H9 (cell line): ENCODE measurements at regions not wholly inside any gene's neighbourhood (a gene's known extent, or its start where the extent isn't known, plus 50 kb on each side); places are given as distances from the start of the nearest gene placed in this dataset.

Source experiments
- DNase-seq: peaks from one replicate; pipeline ENCODE4 v3.0.0-alpha.2; 2017
- H2AFZ ChIP-seq: one replicate; pipeline ENCODE4 v1.6.1; 2013; ENCODE audit warnings: mild to moderate bottlenecking, low read length, control low read depth, moderate library complexity
- H2AK5ac ChIP-seq: 2 replicates; pipeline ENCODE4 v1.6.1; 2013; ENCODE audit warnings: low read length, control low read depth, mixed read lengths; ENCODE audit not compliant: insufficient read length
- H2BK120ac ChIP-seq: one replicate; pipeline ENCODE4 v1.6.1; 2013; ENCODE audit warnings: low read depth, mild to moderate bottlenecking, low read length, control low read depth, inconsistent platforms; ENCODE audit not compliant: poor library complexity, severe bottlenecking
- H2BK12ac ChIP-seq: 2 replicates; pipeline ENCODE4 v1.6.1; 2013; ENCODE audit warnings: low read length, control low read depth, mixed read lengths, low read depth; ENCODE audit not compliant: insufficient read length
- H2BK15ac ChIP-seq: 2 replicates; pipeline ENCODE4 v1.6.1; 2013; ENCODE audit warnings: low read depth, low read length, control low read depth
- H2BK20ac ChIP-seq: one replicate; pipeline ENCODE4 v1.6.1; 2013; ENCODE audit warnings: low read depth, mild to moderate bottlenecking, low read length, control low read depth, inconsistent platforms; ENCODE audit not compliant: poor library complexity, severe bottlenecking
- H2BK5ac ChIP-seq: 2 replicates; pipeline ENCODE4 v1.6.1; 2013; ENCODE audit warnings: low read length, control low read depth, mixed read lengths; ENCODE audit not compliant: insufficient read length
- H3K14ac ChIP-seq: 2 replicates; pipeline ENCODE4 v1.6.1; 2013; ENCODE audit warnings: low read length, control low read depth; ENCODE audit not compliant: insufficient read depth
- H3K18ac ChIP-seq: 2 replicates; pipeline ENCODE4 v1.6.1; 2013; ENCODE audit warnings: low read depth, mild to moderate bottlenecking, mixed read lengths, low read length, control low read depth; ENCODE audit not compliant: insufficient read length
- H3K23ac ChIP-seq: 2 replicates; pipeline ENCODE4 v1.6.1; 2013; ENCODE audit warnings: low read length, control low read depth, mixed read lengths, low read depth; ENCODE audit not compliant: insufficient read length
- H3K23me2 ChIP-seq: 2 replicates; pipeline ENCODE4 v1.6.1; 2013; ENCODE audit warnings: low read depth, mild to moderate bottlenecking, mixed read lengths, low read length, control low read depth; ENCODE audit not compliant: insufficient read length, poor library complexity, severe bottlenecking
- H3K27ac ChIP-seq: 2 replicates; pipeline ENCODE4 v1.5.1; 2013; ENCODE audit warnings: low read length, control low read depth, mixed read lengths, low read depth; ENCODE audit not compliant: insufficient read length
- H3K27me3 ChIP-seq: 2 replicates; pipeline ENCODE4 v1.6.1; 2013; ENCODE audit warnings: low read length, control low read depth, inconsistent platforms; ENCODE audit not compliant: insufficient read depth
- H3K4ac ChIP-seq: 2 replicates; pipeline ENCODE4 v1.6.1; 2013; ENCODE audit warnings: low read depth, mild to moderate bottlenecking, control low read depth, inconsistent platforms, low read length, moderate library complexity
- H3K4me1 ChIP-seq: 2 replicates; pipeline ENCODE4 v1.6.1; 2013; ENCODE audit warnings: low read length, control low read depth, inconsistent platforms; ENCODE audit not compliant: insufficient read depth
- H3K4me2 ChIP-seq: 2 replicates; pipeline ENCODE4 v1.6.1; 2013; ENCODE audit warnings: low read length, control low read depth, mixed read lengths; ENCODE audit not compliant: insufficient read length, insufficient read depth
- H3K56ac ChIP-seq: 2 replicates; pipeline ENCODE4 v1.6.1; 2013; ENCODE audit warnings: low read depth, mild to moderate bottlenecking, mixed read lengths, low read length, control low read depth; ENCODE audit not compliant: insufficient read length
- H3K79me1 ChIP-seq: 2 replicates; pipeline ENCODE4 v1.6.1; 2013; ENCODE audit warnings: low read depth, mild to moderate bottlenecking, moderate library complexity, low read length, control low read depth, inconsistent platforms; ENCODE audit not compliant: insufficient read depth, poor library complexity, severe bottlenecking
- H3K79me2 ChIP-seq: 2 replicates; pipeline ENCODE4 v1.6.1; 2013; ENCODE audit warnings: low read length, control low read depth, inconsistent platforms; ENCODE audit not compliant: insufficient read depth
- H3K9ac ChIP-seq: 2 replicates; pipeline ENCODE4 v1.6.1; 2013; ENCODE audit warnings: low read length, control low read depth, mixed read lengths; ENCODE audit not compliant: insufficient read length; ENCODE audit errors: extremely low read depth
- H3K9me3 ChIP-seq: one replicate; pipeline ENCODE4 v1.6.1; 2013; ENCODE audit warnings: low read depth, low read length, inconsistent platforms; ENCODE audit not compliant: control insufficient read depth
- H3T11ph ChIP-seq: one replicate; pipeline ENCODE4 v1.6.1; 2013; ENCODE audit warnings: mild to moderate bottlenecking, low read length, control low read depth, inconsistent platforms
- H4K20me1 ChIP-seq: one replicate; pipeline ENCODE4 v1.6.1; 2013; ENCODE audit not compliant: control insufficient read depth, insufficient read length, insufficient read depth
- H4K5ac ChIP-seq: 2 replicates; pipeline ENCODE4 v1.6.1; 2013; ENCODE audit warnings: low read depth, mild to moderate bottlenecking, mixed read lengths, low read length, control low read depth; ENCODE audit not compliant: insufficient read length
- H4K8ac ChIP-seq: replicated peaks from 2 replicates; pipeline ENCODE4 v1.6.1; 2013; ENCODE audit warnings: low read length, control low read depth, mixed read lengths, low read depth; ENCODE audit not compliant: insufficient read length
- H4K91ac ChIP-seq: 2 replicates; pipeline ENCODE4 v1.6.1; 2013; ENCODE audit warnings: low read depth, mild to moderate bottlenecking, moderate library complexity, mixed read lengths, low read length, control low read depth; ENCODE audit not compliant: insufficient read length
- H3K27ac Mint-ChIP-seq, 3 experiments: 2 replicates in 2 of 3; 3 replicates in 1 of 3; pipeline ENCODE4 v1.8.0; 2020 to 2021; ENCODE audit warnings: mixed read lengths in 3 of 3, mild to moderate bottlenecking in 1 of 3, moderate library complexity in 1 of 3
- H3K27me3 Mint-ChIP-seq: 2 replicates; pipeline ENCODE4 v1.8.0; 2021; ENCODE audit warnings: low read depth, mild to moderate bottlenecking, moderate library complexity, mixed read lengths
- H3K36me3 Mint-ChIP-seq, 3 experiments: 2 replicates in 2 of 3; 3 replicates in 1 of 3; pipeline ENCODE4 v1.8.0; 2020 to 2021; ENCODE audit warnings: low read depth in 3 of 3, mixed read lengths in 3 of 3; ENCODE audit not compliant: insufficient read depth in 1 of 3
- H3K4me1 Mint-ChIP-seq, 2 experiments: 2 replicates each; pipeline ENCODE4 v1.8.0; 2020; ENCODE audit warnings: mixed read lengths in 2 of 2
- H3K4me3 Mint-ChIP-seq, 2 experiments: 2 replicates in 1 of 2; 3 replicates in 1 of 2; pipeline ENCODE4 v1.8.0; 2020 to 2021; ENCODE audit warnings: mild to moderate bottlenecking in 2 of 2, mixed read lengths in 2 of 2, moderate library complexity in 1 of 2
- H3K9me3 Mint-ChIP-seq, 2 experiments: 2 replicates in 1 of 2; 3 replicates in 1 of 2; pipeline ENCODE4 v1.8.0; 2020; ENCODE audit warnings: mild to moderate bottlenecking in 2 of 2, mixed read lengths in 2 of 2, moderate library complexity in 1 of 2
- WGBS: extraction: QIAGEN DNeasy Blood & Tissue Kit; methylation state at CpG from one replicate; pipeline ENCODE4 v1.1.7; 2013; ENCODE audit warnings: missing lambda C conversion rate, low lambda C conversion rate, mixed read lengths; ENCODE audit not compliant: insufficient read length; ENCODE audit errors: extremely low coverage; 5-methylcytosine and 5-hydroxymethylcytosine counted together
- TF ChIP-seq, protein P1 (sequence below): fragments of 200-600 bp; sonication (generic); conservative IDR thresholded peaks from 3 replicates; pipeline ENCODE4 v1.8.0; 2021; ENCODE audit warnings: antibody characterized with exemption, mild to moderate bottlenecking

DNA sequence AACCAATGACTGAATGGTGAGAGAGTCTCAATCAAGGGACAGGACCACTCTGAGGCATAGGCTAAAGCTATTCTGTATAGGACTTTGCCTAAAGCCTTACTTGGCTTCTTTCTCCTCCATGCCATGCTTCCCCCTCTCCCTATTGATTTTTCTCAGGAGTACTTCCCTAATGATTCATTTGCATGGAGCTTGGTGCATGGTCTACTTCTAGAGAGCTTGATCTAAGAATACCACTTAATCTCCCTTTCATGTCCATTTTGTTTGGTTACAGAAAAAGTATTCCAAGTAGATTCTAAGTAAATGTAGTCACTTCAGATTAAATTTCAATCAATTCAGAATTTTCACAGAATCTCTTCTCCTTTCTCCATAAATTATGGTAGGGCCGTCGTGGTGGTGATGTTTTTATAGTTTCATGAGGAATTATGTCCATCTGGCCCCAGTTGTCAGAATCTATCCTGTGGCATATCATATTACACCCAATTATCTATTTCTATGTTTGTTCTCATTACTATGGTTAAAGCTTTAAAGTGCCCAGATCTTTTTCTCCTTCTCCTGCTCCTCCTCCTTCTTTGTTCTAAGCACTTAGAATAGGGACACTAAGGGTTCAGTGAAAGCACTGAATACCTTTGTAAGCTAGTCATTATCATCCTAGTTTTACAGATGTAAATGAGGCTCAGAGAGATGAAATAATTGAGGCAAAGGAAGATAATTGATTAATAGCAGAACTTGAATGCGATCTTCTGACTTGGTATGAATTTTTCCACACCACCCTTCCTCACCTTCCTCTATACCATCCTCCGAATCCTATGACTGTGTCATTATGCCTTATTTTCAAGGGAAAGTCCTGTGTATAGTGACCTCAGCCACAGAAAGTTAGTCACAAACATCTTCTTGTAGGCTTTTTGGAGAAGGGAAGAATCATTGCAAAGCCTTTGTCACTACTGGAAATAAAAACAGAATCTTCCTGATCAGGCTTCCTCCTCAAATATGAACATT lies 85.6 kb upstream of the ZRANB2 start:
- no peak overlapping the region for H2BK20ac ChIP-seq
- H4K91ac ChIP-seq: no peak overlapping the region
- Mint-ChIP-seq H3K4me3 (no peak overlapping the region), H3K27me3 (no peaks in the 10 kb centered on the region), H3K27ac (no peak overlapping the region), H3K9me3 (no peaks in the 10 kb centered on the region), H3K4me1 (no peaks in the 10 kb centered on the region), H3K36me3 (no peaks in the 10 kb centered on the region)
- no peaks in the 10 kb centered on the region for H4K20me1 ChIP-seq
- H3T11ph ChIP-seq: no peak overlapping the region
- no peaks in the 10 kb centered on the region for H3K79me1 ChIP-seq
- no peak overlapping the region for H4K8ac ChIP-seq
- H2BK15ac ChIP-seq: no peak overlapping the region
- H3K79me2 ChIP-seq: no peaks in the 10 kb centered on the region
- no peak overlapping the region for H2AK5ac ChIP-seq
- no peak overlapping the region for H3K18ac ChIP-seq
- no peak overlapping the region for H3K9ac ChIP-seq
- no peak overlapping the region for H3K56ac ChIP-seq
- WGBS: no CpG with 5 or more reads among the region's 4 CpGs
- H3K4ac ChIP-seq: no peak overlapping the region
- H3K4me2 ChIP-seq: no peak overlapping the region
- no peak overlapping the region for H2BK12ac ChIP-seq
- no peak overlapping the region for H2BK120ac ChIP-seq
- H3K23ac ChIP-seq: no peak overlapping the region
- no peaks in the 10 kb centered on the region for H3K27me3 ChIP-seq
- H4K5ac ChIP-seq: no peak overlapping the region
- H3K23me2 ChIP-seq: no peaks in the 10 kb centered on the region
- H3K27ac ChIP-seq: no peak overlapping the region
- H3K14ac ChIP-seq: no peak overlapping the region
- TF ChIP-seq, protein P1, sequence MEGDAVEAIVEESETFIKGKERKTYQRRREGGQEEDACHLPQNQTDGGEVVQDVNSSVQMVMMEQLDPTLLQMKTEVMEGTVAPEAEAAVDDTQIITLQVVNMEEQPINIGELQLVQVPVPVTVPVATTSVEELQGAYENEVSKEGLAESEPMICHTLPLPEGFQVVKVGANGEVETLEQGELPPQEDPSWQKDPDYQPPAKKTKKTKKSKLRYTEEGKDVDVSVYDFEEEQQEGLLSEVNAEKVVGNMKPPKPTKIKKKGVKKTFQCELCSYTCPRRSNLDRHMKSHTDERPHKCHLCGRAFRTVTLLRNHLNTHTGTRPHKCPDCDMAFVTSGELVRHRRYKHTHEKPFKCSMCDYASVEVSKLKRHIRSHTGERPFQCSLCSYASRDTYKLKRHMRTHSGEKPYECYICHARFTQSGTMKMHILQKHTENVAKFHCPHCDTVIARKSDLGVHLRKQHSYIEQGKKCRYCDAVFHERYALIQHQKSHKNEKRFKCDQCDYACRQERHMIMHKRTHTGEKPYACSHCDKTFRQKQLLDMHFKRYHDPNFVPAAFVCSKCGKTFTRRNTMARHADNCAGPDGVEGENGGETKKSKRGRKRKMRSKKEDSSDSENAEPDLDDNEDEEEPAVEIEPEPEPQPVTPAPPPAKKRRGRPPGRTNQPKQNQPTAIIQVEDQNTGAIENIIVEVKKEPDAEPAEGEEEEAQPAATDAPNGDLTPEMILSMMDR: no peak
- no peak overlapping the region for H2AFZ ChIP-seq
- H2BK5ac ChIP-seq: no peak overlapping the region
- DNase-seq: no peak
- no peaks in the 10 kb centered on the region for H3K9me3 ChIP-seq
- no peaks in the 10 kb centered on the region; the same call in 1 of the 2 replicates for H3K4me1 ChIP-seq
